SH-SY5Y (cell line): ENCODE measurements at regions not wholly inside any gene's neighbourhood (a gene's known extent, or its start where the extent isn't known, plus 50 kb on each side); places are given as distances from the start of the nearest gene placed in this dataset.

ENCODE experiments used
- GATA2 ChIP-seq: IDR thresholded peaks from 2 replicates; pipeline ENCODE4 v1.6.1; 2011; ENCODE audit warnings: mild to moderate bottlenecking, low read depth, low read length
- GATA3 ChIP-seq: IDR thresholded peaks from 2 replicates; pipeline ENCODE4 v1.6.1; 2011; ENCODE audit warnings: low read depth, mild to moderate bottlenecking, low read length, moderate library complexity

DNA sequence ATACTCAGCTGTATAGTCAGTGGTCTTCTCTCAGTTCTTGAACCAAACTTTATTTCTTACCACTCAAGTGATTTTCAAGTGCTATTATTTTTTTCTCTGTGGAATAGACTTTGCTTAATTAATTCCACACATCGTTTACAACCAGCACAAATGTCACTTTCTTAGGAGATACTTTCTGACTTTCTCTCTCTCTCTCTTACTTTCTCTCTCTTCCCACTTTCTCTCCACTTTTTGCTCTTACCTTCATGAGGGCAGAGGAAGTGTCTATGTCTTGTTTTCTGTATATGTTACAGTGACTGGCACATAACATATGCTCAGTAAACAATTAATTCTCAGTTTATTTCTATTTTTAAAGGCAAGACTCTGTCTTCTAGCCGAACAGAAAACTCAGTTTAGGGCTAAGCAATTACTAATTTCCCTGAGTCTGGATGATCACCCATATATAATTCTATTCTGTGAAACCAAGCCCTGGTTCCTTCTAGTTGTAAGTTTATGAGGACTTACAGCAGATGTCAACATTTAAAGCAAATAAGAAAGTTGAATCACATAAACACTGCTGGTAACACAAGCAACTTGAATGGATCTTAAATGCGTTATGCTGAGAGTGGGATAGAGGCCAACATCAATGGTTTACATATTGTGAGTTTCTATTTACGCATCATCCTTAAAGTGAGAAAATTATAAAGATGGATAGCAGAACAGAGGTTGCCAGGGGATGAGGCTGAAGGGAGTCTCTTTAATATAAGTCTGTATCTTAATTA is 791.4 kb downstream of the MTRR start:
- no peak for TF ChIP-seq GATA3
- no peak for TF ChIP-seq GATA2

DNA sequence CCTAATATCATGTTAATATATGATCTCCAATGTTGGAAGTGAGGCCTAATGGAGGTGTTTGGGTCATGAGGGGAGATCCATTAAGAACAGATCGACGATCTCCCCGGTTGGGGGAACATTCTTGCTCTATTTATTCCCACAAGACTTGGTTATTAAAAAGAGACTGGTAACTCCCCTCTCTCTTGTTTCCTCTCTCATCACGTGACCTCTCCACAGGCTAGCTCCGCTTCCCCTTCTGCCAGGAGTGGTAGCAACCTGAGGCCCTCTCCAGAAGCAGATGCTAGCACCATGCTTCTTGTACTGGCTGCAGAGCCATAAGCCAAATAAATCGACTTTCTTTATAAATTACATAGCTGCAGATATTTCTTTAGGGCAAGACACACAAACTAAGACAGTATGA is 794.4 kb downstream of the MTRR start:
- TF ChIP-seq GATA3 (no peak), GATA2 (no peak)

DNA sequence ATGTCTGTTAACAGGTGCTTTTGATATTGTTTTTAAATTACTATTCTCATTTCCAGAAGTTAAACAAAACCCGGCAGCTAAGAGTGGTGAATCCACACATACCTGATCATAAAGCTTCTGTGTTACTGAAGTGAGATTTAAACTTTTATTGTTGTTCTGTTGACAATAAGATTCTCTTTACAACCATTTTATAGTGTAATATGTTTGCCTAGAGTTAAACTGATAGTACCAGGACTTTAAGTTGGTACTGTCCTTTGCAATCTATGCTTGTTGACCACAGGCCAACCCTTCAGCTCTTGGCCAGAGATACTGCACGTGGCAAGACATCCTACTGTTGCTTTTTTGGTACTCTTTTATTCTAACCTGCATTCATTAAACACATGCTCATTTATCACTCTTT is 806.2 kb downstream of the MTRR start:
- no peak for TF ChIP-seq GATA2
- TF ChIP-seq GATA3 = no peak

DNA sequence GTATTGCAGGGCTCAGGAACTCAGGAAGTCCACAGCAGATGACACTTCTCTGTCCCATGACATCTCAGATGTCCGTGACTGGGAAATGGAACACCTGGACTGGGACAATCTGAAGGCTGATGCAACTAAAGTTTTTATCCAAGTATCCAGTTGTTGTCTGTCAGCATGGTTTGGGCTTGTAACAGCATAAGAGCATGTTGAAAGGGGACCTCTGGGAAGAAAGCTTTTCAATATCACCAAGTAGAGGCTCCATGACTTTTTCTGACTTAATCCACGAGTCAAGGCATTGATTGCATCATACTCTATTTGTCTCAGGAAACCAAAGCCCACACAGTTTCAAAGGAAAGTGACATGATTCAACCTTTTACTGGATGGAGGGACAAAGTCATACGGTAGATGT is 807.7 kb downstream of the MTRR start:
- TF ChIP-seq GATA3 = no peak
- no peak for TF ChIP-seq GATA2

DNA sequence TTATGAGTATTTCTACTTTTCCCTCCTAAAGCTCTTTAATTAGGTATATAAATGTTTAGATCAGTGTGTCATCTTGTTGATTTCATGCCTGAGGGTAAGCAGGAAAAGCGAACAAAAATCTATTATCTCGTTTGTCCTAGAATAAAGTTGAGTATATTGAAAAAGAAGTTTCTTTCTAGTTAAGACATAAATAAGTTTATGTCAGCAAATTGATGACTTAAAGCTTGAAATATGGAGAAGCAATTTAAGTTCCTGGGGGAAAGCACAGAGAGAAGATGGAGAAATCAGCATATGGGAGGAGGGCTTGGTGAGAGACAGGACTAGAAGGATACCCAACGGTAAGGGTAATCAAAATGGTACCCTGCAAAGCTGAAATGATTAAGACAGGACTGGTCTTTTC is 813.4 kb downstream of the MTRR start:
- TF ChIP-seq GATA3 (no peak), GATA2 (no peak)

DNA sequence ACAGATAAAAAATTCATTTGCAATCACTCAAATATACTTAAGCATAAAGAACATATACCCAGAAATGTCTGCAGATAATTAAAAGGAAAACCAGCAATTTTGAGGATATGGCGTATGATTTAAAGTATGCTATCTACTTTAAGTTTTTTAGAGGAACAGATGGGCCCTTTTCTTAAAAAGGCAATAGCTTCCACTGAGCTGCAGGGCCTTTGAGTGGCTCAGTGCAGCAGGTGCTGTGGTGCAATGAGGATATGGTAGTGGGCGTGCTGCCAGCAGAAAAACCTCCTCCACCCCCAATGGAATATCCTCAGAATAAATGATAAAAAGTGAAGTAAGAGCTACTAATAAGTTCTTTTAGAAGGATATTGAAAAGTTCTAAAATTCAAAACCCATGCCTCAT is 814.5 kb downstream of the MTRR start:
- no peak for TF ChIP-seq GATA2
- TF ChIP-seq GATA3 = no peak

DNA sequence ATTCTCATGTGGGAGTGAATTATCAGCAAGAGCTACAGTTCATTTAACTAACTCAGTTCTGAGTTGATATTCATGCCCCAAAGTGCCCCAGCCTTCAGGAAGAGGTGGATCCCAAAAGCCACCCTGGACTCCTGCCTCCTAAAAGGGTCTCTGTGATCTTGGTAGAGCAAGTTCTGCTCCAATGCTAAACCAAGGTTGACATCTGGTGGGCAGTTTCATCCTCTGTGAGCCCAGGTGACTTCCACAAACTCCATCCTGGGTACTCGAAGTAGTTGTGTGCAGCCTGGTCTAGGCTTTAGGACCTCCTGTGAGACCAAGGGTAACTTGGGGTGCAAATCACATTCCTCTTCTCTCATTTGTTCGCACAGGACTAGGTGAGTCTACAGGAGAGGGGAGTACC is 816.8 kb downstream of the MTRR start:
- TF ChIP-seq GATA3 (no peak), GATA2 (no peak)

DNA sequence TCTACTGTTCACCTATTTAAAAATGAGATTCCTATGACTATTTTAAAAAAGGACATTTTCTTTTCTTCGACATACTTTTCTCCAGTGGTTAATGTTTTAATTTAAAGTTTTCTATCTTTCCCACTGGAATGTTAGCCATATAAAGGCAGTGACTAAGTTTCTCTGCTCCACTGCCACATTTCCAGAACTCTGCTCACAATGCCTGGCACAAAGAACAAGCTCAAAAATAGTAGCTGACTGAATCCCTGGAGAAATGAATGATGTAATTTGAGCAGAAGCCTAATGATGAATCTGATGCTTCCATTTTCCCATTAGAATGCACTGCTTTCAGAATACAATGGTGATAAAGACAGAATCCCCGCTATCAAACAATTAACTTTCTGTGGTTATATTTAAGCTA is 817.8 kb downstream of the MTRR start:
- no peak for TF ChIP-seq GATA2
- TF ChIP-seq GATA3 = no peak

DNA sequence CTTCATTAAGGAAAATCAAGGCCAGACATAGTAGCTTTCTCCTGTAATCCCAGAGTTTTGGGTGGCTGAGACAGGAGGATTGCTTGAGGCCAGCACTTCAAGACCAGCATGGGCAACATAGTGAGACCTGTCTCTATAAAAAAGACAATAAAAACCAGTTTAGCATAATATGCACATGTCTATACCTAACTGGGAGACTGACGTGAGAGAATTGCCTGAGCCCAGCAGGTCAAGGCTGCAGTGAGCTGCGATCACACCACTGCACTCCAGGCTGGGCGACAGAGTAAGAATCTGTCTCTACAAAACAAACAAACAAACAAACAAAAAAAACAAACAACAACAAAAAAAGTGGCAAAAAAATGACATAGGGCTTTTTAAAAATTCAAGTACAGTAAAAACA is 820.8 kb downstream of the MTRR start:
- TF ChIP-seq GATA2 (no peak), GATA3 (no peak)

DNA sequence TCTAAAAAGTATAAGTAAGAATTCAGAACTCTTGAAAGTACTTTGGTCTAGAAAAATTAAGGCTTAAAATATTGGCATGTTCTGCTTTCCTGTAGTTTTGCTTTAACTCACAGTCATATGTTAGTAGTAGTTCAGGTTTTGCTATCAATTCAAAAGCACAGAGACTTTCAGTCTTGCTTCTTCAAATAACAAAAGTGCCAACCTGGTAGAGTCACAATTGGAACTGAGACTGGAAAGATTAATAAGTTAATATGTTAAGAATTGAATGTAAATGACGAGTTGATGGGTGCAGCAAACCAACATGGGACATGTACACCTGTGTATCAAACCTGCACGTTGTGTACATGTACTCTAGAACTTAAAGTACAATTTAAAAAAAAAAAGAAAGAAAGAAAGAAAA is 822.3 kb downstream of the MTRR start:
- no peak for TF ChIP-seq GATA3
- TF ChIP-seq GATA2 = no peak

DNA sequence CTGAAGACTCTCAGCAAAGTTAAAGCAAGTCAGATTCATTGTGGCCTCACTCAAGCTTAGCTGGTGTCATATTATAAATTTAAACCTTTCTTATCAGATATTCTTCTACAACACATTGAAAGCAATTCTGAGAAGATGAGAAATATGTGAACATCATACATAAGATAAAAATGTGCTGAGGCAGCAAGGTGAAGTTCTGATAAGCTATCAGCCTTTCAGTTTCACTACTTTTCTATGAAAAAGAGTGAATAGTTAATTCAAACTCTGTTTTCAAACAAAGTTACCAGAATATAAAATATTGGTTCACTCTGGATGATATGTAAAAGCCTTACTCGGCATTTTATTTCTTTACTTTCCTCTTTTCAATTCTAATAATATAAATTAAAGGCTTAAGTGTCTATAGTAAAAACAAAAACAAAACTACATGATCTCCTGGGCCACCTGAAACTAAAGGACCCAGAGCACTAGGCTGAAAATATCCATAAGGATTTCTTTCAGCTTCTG is 824.4 kb downstream of the MTRR start:
- TF ChIP-seq GATA2 = no peak
- TF ChIP-seq GATA3 = no peak

DNA sequence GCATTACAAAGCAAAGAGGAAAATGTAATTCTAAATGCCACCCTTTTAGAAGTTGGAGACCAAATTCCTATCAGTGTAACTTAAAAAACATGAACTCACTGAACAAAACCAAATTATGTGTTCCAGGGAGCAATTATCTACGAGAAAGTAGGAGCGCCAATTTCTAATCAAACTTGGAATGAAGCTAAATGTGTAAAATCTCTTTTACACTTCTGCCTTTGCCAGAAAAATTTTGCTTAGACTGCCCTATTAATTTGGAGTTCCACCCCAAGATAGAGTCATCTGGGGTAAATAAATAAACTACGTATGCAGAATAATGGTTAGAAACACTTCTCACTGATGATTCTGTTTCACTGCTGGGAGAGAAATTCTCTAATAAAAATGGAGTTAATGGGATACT is 825.6 kb downstream of the MTRR start:
- TF ChIP-seq GATA3 = no peak
- TF ChIP-seq GATA2 = no peak

DNA sequence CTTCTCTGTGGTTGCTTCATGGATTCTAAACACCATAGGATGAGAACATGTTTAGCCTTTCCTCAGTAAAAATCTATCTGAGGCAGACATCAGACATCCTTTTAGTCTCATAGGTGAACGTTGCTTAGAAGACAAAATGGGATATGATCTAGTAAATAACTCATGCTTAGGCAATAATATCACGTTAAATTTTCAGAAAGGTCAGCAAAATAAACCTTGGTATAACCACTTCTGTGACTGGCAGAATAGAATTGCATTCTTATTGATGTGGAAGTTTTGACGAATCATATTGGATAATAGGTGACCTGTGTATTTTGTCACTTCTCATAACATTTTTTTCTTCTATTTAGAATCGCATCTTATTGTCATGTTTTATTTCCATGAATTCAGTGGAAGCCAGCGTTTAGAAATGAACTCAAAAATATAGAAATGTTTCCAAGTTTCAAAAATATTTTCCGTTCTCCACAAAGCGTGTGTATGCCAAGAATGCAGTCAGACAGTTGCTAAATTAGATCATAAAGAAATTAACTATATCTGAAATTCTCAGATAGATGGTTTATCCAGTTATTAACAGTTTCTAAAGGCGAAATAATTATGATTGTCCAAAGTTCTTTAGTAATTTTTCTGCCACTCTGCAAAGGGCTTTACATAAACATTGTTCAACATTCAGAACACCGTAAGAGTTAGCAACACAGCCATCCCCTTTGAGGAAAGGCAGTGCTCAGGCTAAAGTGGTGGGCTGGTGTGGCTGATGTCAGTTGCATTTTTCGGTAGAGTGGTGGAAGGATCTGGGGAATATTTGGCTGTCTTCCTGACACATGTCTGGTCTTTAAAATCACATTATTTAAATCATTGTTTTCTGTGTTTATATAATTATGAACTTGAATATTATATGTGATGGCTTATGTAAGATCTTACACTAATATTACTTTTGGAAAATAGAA is 827.2 kb downstream of the MTRR start:
- no peak for TF ChIP-seq GATA3
- no peak for TF ChIP-seq GATA2

DNA sequence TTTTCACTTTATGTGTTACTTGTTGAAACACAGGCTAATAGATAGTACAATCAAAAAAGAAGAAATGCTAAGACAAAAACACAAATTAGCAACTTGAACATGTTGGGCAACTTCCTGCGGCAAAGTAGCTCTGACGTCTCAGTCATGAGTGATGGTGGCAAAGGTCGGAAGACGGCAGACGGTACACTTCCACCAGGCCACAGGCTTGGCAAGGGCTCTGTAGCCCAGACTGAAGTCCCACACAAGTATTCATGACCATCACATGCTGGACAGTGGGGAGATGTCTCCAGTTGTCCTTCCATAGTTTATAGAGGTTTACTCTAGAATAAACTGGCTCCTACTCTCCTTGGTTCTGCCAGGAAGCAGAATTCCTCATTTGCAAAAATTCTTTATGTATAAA is 831.3 kb downstream of the MTRR start:
- TF ChIP-seq GATA2 (no peak), GATA3 (no peak)

DNA sequence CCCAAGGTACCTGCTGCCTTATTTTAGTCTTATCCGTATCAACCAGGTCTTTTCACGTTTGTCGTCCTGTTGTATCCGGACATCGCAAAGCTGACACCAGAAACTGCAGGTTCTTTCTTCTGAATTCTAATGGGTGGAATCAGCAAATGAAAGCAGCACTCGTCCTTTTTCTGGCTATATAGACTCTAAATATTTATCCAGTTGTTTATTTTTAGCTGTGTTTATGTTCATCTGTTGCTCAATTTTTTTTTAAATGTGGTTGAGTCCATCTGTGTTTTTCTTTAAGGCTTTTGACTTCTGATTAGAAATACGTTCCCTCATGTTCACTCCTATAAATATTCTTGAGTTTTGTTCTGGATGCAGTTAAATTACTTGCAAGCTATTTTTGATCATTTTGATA is 831.7 kb downstream of the MTRR start:
- no peak for TF ChIP-seq GATA3
- no peak for TF ChIP-seq GATA2
